ENCODE measurements at regions not wholly inside any gene's neighbourhood (a gene's known extent, or its start where the extent isn't known, plus 50 kb on each side); places are given as distances from the start of the nearest gene placed in this dataset.

GRCh38 chr2:173851141-173851641, 114.0 kb downstream of the SP3 start:
- no peak for TF ChIP-seq CTCF (IDR thresholded peaks at IDR 0.05)
- TF ChIP-seq ZFX (IDR thresholded peaks at IDR 0.05; ENCODE audit: borderline replicate concordance) = no peak
- peak overlapping the region; percentile 26 for H3K27ac ChIP-seq

GRCh38 chr2:173854141-173854540, 111.0 kb downstream of the SP3 start:
- no peak for TF ChIP-seq CTCF (IDR thresholded peaks at IDR 0.05)
- no peak for TF ChIP-seq ZFX (IDR thresholded peaks at IDR 0.05; ENCODE audit: borderline replicate concordance)
- no peak overlapping the region for H3K27ac ChIP-seq

GRCh38 chr2:173854840-173855239, 110.3 kb downstream of the SP3 start:
- no peak for TF ChIP-seq CTCF (IDR thresholded peaks at IDR 0.05)
- no peak overlapping the region for H3K27ac ChIP-seq

- TF ChIP-seq ZFX (IDR thresholded peaks at IDR 0.05; ENCODE audit: borderline replicate concordance) (no peak), CTCF (IDR thresholded peaks at IDR 0.05) (no peak)
- no peak overlapping the region for H3K27ac ChIP-seq
Observed at GRCh38 chr2:173855661-173856060, 109.5 kb downstream of the SP3 start.
